K562 (cell line): ENCODE measurements at regions not wholly inside any gene's neighbourhood (a gene's known extent, or its start where the extent isn't known, plus 50 kb on each side); places are given as distances from the start of the nearest gene placed in this dataset.

Experiments used
- CBX5 ChIP-seq: IDR thresholded peaks from 2 replicates; pipeline ENCODE4 v1.6.1; 2014; ENCODE audit warnings: low read depth, borderline replicate concordance
- HDAC2 ChIP-seq: fragments of 450-650 bp; IDR thresholded peaks from 2 replicates; pipeline ENCODE4 v1.6.1; 2016; ENCODE audit warnings: mild to moderate bottlenecking
- HMG20A ChIP-seq: fragments of 450-650 bp; formaldehyde crosslinking; conservative IDR thresholded peaks from 2 replicates; pipeline ENCODE4 v1.4.0; 2020; ENCODE audit warnings: mild to moderate bottlenecking, mixed read lengths
- NCOR1 ChIP-seq: fragments of 450-650 bp; IDR thresholded peaks from 2 replicates; pipeline ENCODE4 v1.6.1; 2016; ENCODE audit warnings: mild to moderate bottlenecking, moderate library complexity
- RERE ChIP-seq: sonication (generic); formaldehyde crosslinking; IDR thresholded peaks from 2 replicates; pipeline ENCODE4 v1.8.0; 2023; ENCODE audit warnings: missing genetic modification reagents, mild to moderate bottlenecking, borderline replicate concordance
- TF ChIP-seq, protein P1 (sequence below), 2 experiments: fragments of 450-650 bp; formaldehyde crosslinking in 1 of 2; IDR thresholded peaks; 2 replicates each; pipeline versions ENCODE4 v1.4.0 to v1.6.1; 2014 to 2020; ENCODE audit warnings: mild to moderate bottlenecking in 2 of 2, borderline replicate concordance in 1 of 2, low read depth in 1 of 2
- TF ChIP-seq, protein P2 (sequence below): conservative IDR thresholded peaks from 2 replicates; pipeline ENCODE4 v1.6.1; 2011; ENCODE audit warnings: low read depth, mild to moderate bottlenecking, low read length; ENCODE audit not compliant: control insufficient read depth

DNA sequence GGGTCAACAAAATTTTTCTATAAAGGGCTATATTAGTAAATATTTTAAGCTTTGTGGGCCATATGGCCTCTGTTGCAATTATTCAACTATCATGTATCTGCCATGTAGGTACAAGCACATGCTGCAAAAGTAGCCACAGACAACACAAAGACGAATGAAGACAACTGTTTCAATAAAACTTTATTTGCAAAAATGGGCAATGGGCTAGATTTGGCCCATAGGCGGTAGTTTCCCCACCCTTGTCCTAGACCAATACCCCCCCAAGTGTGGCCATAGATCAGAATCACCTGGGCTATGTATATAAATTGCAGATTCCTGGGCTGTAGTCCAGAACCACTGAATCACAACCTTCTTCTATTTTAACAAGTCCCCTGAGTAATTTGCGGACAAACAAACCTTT is 331.0 kb upstream of the PSMD7 start (continued):
- TF ChIP-seq RERE (CRISPR knock-in tag) (no peak), HDAC2 (no peak), HMG20A (no peak), NCOR1 (no peak), CBX5 (no peak)
- TF ChIP-seq, protein P1, sequence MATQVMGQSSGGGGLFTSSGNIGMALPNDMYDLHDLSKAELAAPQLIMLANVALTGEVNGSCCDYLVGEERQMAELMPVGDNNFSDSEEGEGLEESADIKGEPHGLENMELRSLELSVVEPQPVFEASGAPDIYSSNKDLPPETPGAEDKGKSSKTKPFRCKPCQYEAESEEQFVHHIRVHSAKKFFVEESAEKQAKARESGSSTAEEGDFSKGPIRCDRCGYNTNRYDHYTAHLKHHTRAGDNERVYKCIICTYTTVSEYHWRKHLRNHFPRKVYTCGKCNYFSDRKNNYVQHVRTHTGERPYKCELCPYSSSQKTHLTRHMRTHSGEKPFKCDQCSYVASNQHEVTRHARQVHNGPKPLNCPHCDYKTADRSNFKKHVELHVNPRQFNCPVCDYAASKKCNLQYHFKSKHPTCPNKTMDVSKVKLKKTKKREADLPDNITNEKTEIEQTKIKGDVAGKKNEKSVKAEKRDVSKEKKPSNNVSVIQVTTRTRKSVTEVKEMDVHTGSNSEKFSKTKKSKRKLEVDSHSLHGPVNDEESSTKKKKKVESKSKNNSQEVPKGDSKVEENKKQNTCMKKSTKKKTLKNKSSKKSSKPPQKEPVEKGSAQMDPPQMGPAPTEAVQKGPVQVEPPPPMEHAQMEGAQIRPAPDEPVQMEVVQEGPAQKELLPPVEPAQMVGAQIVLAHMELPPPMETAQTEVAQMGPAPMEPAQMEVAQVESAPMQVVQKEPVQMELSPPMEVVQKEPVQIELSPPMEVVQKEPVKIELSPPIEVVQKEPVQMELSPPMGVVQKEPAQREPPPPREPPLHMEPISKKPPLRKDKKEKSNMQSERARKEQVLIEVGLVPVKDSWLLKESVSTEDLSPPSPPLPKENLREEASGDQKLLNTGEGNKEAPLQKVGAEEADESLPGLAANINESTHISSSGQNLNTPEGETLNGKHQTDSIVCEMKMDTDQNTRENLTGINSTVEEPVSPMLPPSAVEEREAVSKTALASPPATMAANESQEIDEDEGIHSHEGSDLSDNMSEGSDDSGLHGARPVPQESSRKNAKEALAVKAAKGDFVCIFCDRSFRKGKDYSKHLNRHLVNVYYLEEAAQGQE (IDR thresholded peaks at IDR 0.05; ENCODE audit: borderline replicate concordance), result no peak
- TF ChIP-seq, protein P1 (CRISPR knock-in tag; IDR thresholded peaks at IDR 0.05; ENCODE audit: low read depth), result no peak
- TF ChIP-seq, protein P2, sequence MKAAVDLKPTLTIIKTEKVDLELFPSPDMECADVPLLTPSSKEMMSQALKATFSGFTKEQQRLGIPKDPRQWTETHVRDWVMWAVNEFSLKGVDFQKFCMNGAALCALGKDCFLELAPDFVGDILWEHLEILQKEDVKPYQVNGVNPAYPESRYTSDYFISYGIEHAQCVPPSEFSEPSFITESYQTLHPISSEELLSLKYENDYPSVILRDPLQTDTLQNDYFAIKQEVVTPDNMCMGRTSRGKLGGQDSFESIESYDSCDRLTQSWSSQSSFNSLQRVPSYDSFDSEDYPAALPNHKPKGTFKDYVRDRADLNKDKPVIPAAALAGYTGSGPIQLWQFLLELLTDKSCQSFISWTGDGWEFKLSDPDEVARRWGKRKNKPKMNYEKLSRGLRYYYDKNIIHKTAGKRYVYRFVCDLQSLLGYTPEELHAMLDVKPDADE, result no peak
